WERI-Rb-1 (cell line): ENCODE measurements at regions not wholly inside any gene's neighbourhood (a gene's known extent, or its start where the extent isn't known, plus 50 kb on each side); places are given as distances from the start of the nearest gene placed in this dataset.
"Not testable (repeated sequence)": the region's sequence is repeated elsewhere in the genome, so short reads cannot be mapped to it uniquely, and the experiment has no call there.

ENCODE experiments used
- DNase-seq: peaks from one replicate; pipeline ENCODE4 v3.0.0-alpha.2; 2020
- H3K27ac ChIP-seq: fragments of 250-450 bp; sonication (Bioruptor Pico); 2 replicates; pipeline ENCODE4 v1.5.1; 2020; ENCODE audit warnings: mild to moderate bottlenecking, moderate library complexity
- H3K27me3 ChIP-seq: fragments of 250-450 bp; sonication (Bioruptor Pico); 2 replicates; pipeline ENCODE4 v1.5.1; 2021; ENCODE audit warnings: mild to moderate bottlenecking, low read depth, moderate library complexity; ENCODE audit not compliant: insufficient read depth, severe bottlenecking
- H3K36me3 ChIP-seq: fragments of 250-450 bp; sonication (Bioruptor Pico); 2 replicates; pipeline ENCODE4 v1.5.1; 2020; ENCODE audit warnings: mild to moderate bottlenecking, moderate library complexity
- H3K4me3 ChIP-seq: 2 replicates; pipeline ENCODE4 v1.5.1; 2011; ENCODE audit warnings: low read depth, mild to moderate bottlenecking, control low read depth, low read length
- H3K9me3 ChIP-seq: fragments of 250-450 bp; sonication (Bioruptor Pico); 2 replicates; pipeline ENCODE4 v1.5.1; 2021; ENCODE audit warnings: mild to moderate bottlenecking, moderate library complexity; ENCODE audit not compliant: severe bottlenecking
- CTCF ChIP-seq: IDR thresholded peaks from 2 replicates; pipeline ENCODE4 v1.5.1; 2011; ENCODE audit warnings: low read depth, mild to moderate bottlenecking, control low read depth, inconsistent platforms, low read length

DNA sequence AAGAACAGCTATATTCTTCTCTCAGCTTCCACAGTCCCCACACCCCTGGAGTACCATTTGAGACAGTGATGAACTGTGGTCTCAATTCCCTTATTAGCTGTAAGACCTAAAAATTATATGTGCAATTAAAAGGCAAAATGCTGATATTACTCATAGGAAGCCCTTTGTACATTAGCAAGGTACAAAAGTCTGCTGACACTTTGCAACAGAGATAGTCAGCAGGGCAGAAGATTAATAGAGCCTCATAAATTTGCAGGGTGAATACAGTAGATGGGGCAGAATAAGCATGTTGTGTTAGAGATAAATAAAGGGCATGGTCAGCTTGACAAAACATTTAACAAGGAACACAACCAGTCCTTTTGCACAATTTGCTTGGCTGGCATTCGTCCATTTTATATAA is 210.0 kb upstream of the OBI1 start:
- Histone ChIP-seq H3K9me3 (no peaks in the 10 kb centered on the region), H3K27me3 (no peaks in the 10 kb centered on the region), H3K27ac (no peak overlapping the region), H3K36me3 (no peaks in the 10 kb centered on the region), H3K4me3 (no peak overlapping the region)
- no peak for TF ChIP-seq CTCF
- no peak for DNase-seq

GRCh38 chr13:78867655-78868054 is 208.7 kb upstream of the OBI1 start:
- H3K4me3 ChIP-seq: no peak overlapping the region
- DNase-seq: no peak
- no peak overlapping the region for H3K27ac ChIP-seq
- H3K27me3 ChIP-seq: no peaks in the 10 kb centered on the region
- no peaks in the 10 kb centered on the region for H3K36me3 ChIP-seq
- H3K9me3 ChIP-seq: no peaks in the 10 kb centered on the region
- no peak for TF ChIP-seq CTCF

DNA sequence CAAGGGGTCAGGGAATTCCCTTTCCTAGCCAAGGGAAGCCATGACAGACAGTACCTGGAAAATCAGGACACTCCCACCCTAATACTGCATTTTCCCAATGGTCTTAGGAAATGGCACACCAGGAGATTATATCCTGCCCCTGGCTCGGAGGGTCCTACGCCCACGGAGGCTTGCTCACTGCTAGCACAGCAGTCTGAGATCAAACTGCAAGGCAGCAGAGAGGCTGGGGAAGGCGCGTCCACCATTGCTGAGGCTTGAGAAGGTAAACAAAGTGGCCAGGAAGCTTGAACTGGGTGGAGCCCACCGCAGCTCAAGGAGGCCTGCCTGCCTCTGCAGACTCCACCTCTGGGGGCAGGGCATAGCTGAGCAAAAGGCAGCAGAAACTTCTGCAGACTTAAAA is 207.1 kb upstream of the OBI1 start:
- not testable (repeated sequence) for H3K27me3 ChIP-seq, DNase-seq, H3K27ac ChIP-seq, H3K4me3 ChIP-seq, H3K36me3 ChIP-seq, H3K9me3 ChIP-seq

GRCh38 chr13:78862446-78862845 is 203.5 kb upstream of the OBI1 start:
- no peak overlapping the region for H3K4me3 ChIP-seq
- no peaks in the 10 kb centered on the region for H3K36me3 ChIP-seq
- TF ChIP-seq CTCF: no peak
- H3K27me3 ChIP-seq: no peaks in the 10 kb centered on the region
- no peak overlapping the region for H3K27ac ChIP-seq
- DNase-seq: no peak
- H3K9me3 ChIP-seq: no peaks in the 10 kb centered on the region

- Histone ChIP-seq H3K27me3 (no peaks in the 10 kb centered on the region), H3K4me3 (no peak overlapping the region), H3K36me3 (no peaks in the 10 kb centered on the region), H3K9me3 (no peaks in the 10 kb centered on the region), H3K27ac (no peak overlapping the region)
- DNase-seq: no peak
- no peak for TF ChIP-seq CTCF
Measured at GRCh38 chr13:78852709-78853108, 193.8 kb upstream of the OBI1 start.

GRCh38 chr13:78845656-78846365 is 186.9 kb upstream of the OBI1 start:
- H3K36me3 ChIP-seq: no peaks in the 10 kb centered on the region
- H3K4me3 ChIP-seq: no peak overlapping the region
- no peak for DNase-seq
- no peak overlapping the region for H3K27ac ChIP-seq
- no peak for TF ChIP-seq CTCF
- H3K9me3 ChIP-seq: no peaks in the 10 kb centered on the region
- no peaks in the 10 kb centered on the region for H3K27me3 ChIP-seq
